ENCODE measurements at regions not wholly inside any gene's neighbourhood (a gene's known extent, or its start where the extent isn't known, plus 50 kb on each side); places are given as distances from the start of the nearest gene placed in this dataset.

DNA sequence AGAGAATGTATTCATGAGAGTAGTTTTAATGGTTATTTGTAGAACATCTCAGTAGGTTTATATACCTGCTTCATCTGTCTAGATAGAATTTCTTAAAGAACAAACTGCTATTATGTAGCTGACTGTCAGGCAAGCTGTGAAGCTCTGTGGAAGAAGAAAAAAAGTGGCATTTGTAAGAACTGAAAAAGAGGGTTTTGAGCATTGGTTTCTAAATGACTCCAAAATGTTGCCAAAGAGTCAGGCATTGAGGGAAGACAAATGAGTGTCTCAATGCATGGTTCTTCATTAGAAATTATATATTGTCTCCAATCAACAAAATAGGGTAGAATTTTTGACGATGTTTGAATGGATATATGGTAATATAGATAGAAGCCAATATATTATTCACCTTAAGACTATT is 1276.1 kb downstream of the KCNT2 start:
- TF ChIP-seq, protein P1, sequence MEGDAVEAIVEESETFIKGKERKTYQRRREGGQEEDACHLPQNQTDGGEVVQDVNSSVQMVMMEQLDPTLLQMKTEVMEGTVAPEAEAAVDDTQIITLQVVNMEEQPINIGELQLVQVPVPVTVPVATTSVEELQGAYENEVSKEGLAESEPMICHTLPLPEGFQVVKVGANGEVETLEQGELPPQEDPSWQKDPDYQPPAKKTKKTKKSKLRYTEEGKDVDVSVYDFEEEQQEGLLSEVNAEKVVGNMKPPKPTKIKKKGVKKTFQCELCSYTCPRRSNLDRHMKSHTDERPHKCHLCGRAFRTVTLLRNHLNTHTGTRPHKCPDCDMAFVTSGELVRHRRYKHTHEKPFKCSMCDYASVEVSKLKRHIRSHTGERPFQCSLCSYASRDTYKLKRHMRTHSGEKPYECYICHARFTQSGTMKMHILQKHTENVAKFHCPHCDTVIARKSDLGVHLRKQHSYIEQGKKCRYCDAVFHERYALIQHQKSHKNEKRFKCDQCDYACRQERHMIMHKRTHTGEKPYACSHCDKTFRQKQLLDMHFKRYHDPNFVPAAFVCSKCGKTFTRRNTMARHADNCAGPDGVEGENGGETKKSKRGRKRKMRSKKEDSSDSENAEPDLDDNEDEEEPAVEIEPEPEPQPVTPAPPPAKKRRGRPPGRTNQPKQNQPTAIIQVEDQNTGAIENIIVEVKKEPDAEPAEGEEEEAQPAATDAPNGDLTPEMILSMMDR (conservative IDR thresholded peaks at IDR 0.05; ENCODE audit: low read length) = no peak
- no peak for TF ChIP-seq EZH2phosphoT487 (IDR thresholded peaks at IDR 0.05; ENCODE audit: borderline replicate concordance)

All from Loucy (cell line).